HEK293 (cell line): ENCODE measurements at regions not wholly inside any gene's neighbourhood (a gene's known extent, or its start where the extent isn't known, plus 50 kb on each side); places are given as distances from the start of the nearest gene placed in this dataset.

Source experiments
- CTCF ChIA-PET: fragments of 350-600 bp; formaldehyde crosslinking; extraction: SDS; loops from one replicate; lab custom pipeline; 2021; ENCODE audit warnings: antibody characterized with exemption; lab: Yijun Ruan, JAX
- POLR2A ChIA-PET: fragments of 300-600 bp; formaldehyde crosslinking; extraction: SDS; loops from one replicate; lab custom pipeline; 2020; ENCODE audit warnings: antibody characterized with exemption, inconsistent platforms; lab: Yijun Ruan, JAX
- H3K27ac ChIP-seq: fragments of 200-500 bp; sonication (Bioruptor generic); 2 replicates; pipeline ENCODE4 v1.5.1; 2014; ENCODE audit warnings: low read depth, low read length, control low read depth, inconsistent platforms; ENCODE audit errors: extremely low read depth
- H3K36me3 ChIP-seq, 2 experiments: fragments of 200-500 bp in 1 of 2; sonication (Bioruptor generic) in 1 of 2; 1 replicate in 1 of 2; 2 replicates in 1 of 2; pipeline ENCODE4 v1.5.1; 2014 to 2017; ENCODE audit warnings: inconsistent platforms in 2 of 2, low read length in 2 of 2; ENCODE audit not compliant: control insufficient read depth in 2 of 2, insufficient read depth in 1 of 2
- H3K4me1 ChIP-seq: fragments of 200-500 bp; sonication (Bioruptor generic); 2 replicates; pipeline ENCODE4 v1.5.1; 2014; ENCODE audit warnings: mild to moderate bottlenecking, low read length, inconsistent platforms; ENCODE audit not compliant: control insufficient read depth, insufficient read depth
- H3K4me3 ChIP-seq: 2 replicates; pipeline ENCODE4 v1.5.1; 2011; ENCODE audit warnings: low read depth, mild to moderate bottlenecking, control low read depth, low read length, moderate library complexity
- H3K9me3 ChIP-seq: fragments of 200-500 bp; sonication (Bioruptor generic); 2 replicates; pipeline ENCODE4 v1.5.1; 2014; ENCODE audit warnings: low read depth, low read length, inconsistent platforms; ENCODE audit not compliant: control insufficient read depth, insufficient read depth
- BCL11A ChIP-seq: fragments of 450-650 bp; formaldehyde crosslinking; IDR thresholded peaks from 2 replicates; pipeline ENCODE4 v1.5.1; 2016; ENCODE audit warnings: low read depth, missing biosample characterization, missing genetic modification characterization
- GLI2 ChIP-seq: fragments of 450-650 bp; formaldehyde crosslinking; IDR thresholded peaks from 2 replicates; pipeline ENCODE4; 2017; ENCODE audit warnings: missing biosample characterization, missing genetic modification characterization, low read depth, borderline replicate concordance
- GLIS2 ChIP-seq: fragments of 450-650 bp; formaldehyde crosslinking; IDR thresholded peaks from 2 replicates; pipeline ENCODE4 v1.5.1; 2016; ENCODE audit warnings: missing biosample characterization, missing genetic modification characterization
- KLF16 ChIP-seq: fragments of 450-650 bp; formaldehyde crosslinking; IDR thresholded peaks from 2 replicates; pipeline ENCODE4 v1.5.1; 2017; ENCODE audit warnings: missing biosample characterization, missing genetic modification characterization
- OVOL3 ChIP-seq: fragments of 450-650 bp; formaldehyde crosslinking; IDR thresholded peaks from 2 replicates; pipeline ENCODE4 v1.5.1; 2016; ENCODE audit warnings: missing biosample characterization, missing genetic modification characterization
- PRDM1 ChIP-seq: fragments of 450-650 bp; formaldehyde crosslinking; IDR thresholded peaks from 2 replicates; pipeline ENCODE4; 2016; ENCODE audit warnings: missing biosample characterization, missing genetic modification characterization
- SALL2 ChIP-seq: fragments of 450-650 bp; formaldehyde crosslinking; IDR thresholded peaks from 2 replicates; pipeline ENCODE4 v1.5.0; 2017; ENCODE audit warnings: missing biosample characterization, mild to moderate bottlenecking, missing genetic modification characterization, borderline replicate concordance
- SETDB1 ChIP-seq: IDR thresholded peaks from one replicate; pipeline ENCODE4 v1.6.1; 2017; ENCODE audit warnings: mild to moderate bottlenecking, low read length, moderate library complexity, mixed read lengths; ENCODE audit not compliant: insufficient read length
- ZBTB1 ChIP-seq: fragments of 450-650 bp; formaldehyde crosslinking; IDR thresholded peaks from 2 replicates; pipeline ENCODE4 v1.5.1; 2016; ENCODE audit warnings: missing biosample characterization, missing genetic modification characterization
- ZBTB11 ChIP-seq: fragments of 450-650 bp; formaldehyde crosslinking; conservative IDR thresholded peaks from 2 replicates; pipeline ENCODE4 v1.5.1; 2016; ENCODE audit warnings: low read depth, missing biosample characterization, missing genetic modification characterization
- ZBTB26 ChIP-seq: fragments of 450-650 bp; formaldehyde crosslinking; optimal IDR thresholded peaks from 2 replicates; pipeline ENCODE3; 2016; ENCODE audit warnings: missing biosample characterization, mild to moderate bottlenecking, missing genetic modification characterization
- ZNF174 ChIP-seq: fragments of 450-650 bp; formaldehyde crosslinking; IDR thresholded peaks from 2 replicates; pipeline ENCODE4 v1.5.0; 2017; ENCODE audit warnings: missing biosample characterization, mild to moderate bottlenecking, missing genetic modification characterization
- ZNF175 ChIP-seq: fragments of 450-650 bp; formaldehyde crosslinking; IDR thresholded peaks from 2 replicates; pipeline ENCODE4 v1.5.1; 2016; ENCODE audit warnings: missing biosample characterization, missing genetic modification characterization
- ZNF239 ChIP-seq: fragments of 450-650 bp; formaldehyde crosslinking; IDR thresholded peaks from 2 replicates; pipeline ENCODE4 v1.5.1; 2016; ENCODE audit warnings: missing biosample characterization, missing genetic modification characterization
- ZNF302 ChIP-seq: fragments of 450-650 bp; formaldehyde crosslinking; IDR thresholded peaks from 2 replicates; pipeline ENCODE4 v1.5.1; 2016; ENCODE audit warnings: missing biosample characterization, missing genetic modification characterization, low read depth
- ZNF350 ChIP-seq: fragments of 450-650 bp; formaldehyde crosslinking; IDR thresholded peaks from 2 replicates; pipeline ENCODE4 v1.5.0; 2017; ENCODE audit warnings: missing biosample characterization, mild to moderate bottlenecking, missing genetic modification characterization
- ZNF398 ChIP-seq: fragments of 450-650 bp; formaldehyde crosslinking; IDR thresholded peaks from 2 replicates; pipeline ENCODE4 v1.5.1; 2017; ENCODE audit warnings: missing biosample characterization, missing genetic modification characterization
- ZNF426 ChIP-seq: fragments of 450-650 bp; formaldehyde crosslinking; IDR thresholded peaks from 2 replicates; pipeline ENCODE4 v1.5.1; 2017; ENCODE audit warnings: missing biosample characterization, missing genetic modification characterization, mild to moderate bottlenecking, inconsistent platforms, moderate library complexity
- ZNF488 ChIP-seq: fragments of 450-650 bp; formaldehyde crosslinking; IDR thresholded peaks from 2 replicates; pipeline ENCODE4 v1.5.1; 2016; ENCODE audit warnings: missing biosample characterization, missing genetic modification characterization
- ZNF513 ChIP-seq: fragments of 450-650 bp; IDR thresholded peaks from 2 replicates; pipeline ENCODE4 v1.5.1; 2018; ENCODE audit warnings: missing biosample characterization, missing genetic modification characterization
- ZNF571 ChIP-seq: fragments of 450-650 bp; formaldehyde crosslinking; IDR thresholded peaks from 2 replicates; pipeline ENCODE4 v1.5.0; 2017; ENCODE audit warnings: missing biosample characterization, missing genetic modification characterization
- ZNF629 ChIP-seq: fragments of 450-650 bp; formaldehyde crosslinking; IDR thresholded peaks from 2 replicates; pipeline ENCODE4 v1.5.1; 2017; ENCODE audit warnings: missing biosample characterization, missing genetic modification characterization
- ZNF664 ChIP-seq: fragments of 450-650 bp; formaldehyde crosslinking; IDR thresholded peaks from 2 replicates; pipeline ENCODE4 v1.5.1; 2016; ENCODE audit warnings: missing biosample characterization, missing genetic modification characterization
- ZNF692 ChIP-seq: fragments of 450-650 bp; formaldehyde crosslinking; IDR thresholded peaks from 2 replicates; pipeline ENCODE4 v1.5.1; 2016; ENCODE audit warnings: missing biosample characterization, missing genetic modification characterization
- ZNF792 ChIP-seq: fragments of 450-650 bp; formaldehyde crosslinking; IDR thresholded peaks from 2 replicates; pipeline ENCODE4 v1.5.1; 2016; ENCODE audit warnings: missing biosample characterization, missing genetic modification characterization

GRCh38 chr1:22369294-22370189 is 82.1 kb upstream of the ZBTB40 start:
- ChIA-PET CTCF (interaction anchor here (0.5 kb wide), 1 partner anchor 53 kb away, joined by 4 read pairs; no protein-coding TSS in a partner anchor), POLR2A (no interaction called here)
- Histone ChIP-seq H3K4me3 (no peak overlapping the region), H3K27ac (no peak overlapping the region), H3K36me3 (no peaks in the 10 kb centered on the region), H3K9me3 (no peaks in the 10 kb centered on the region), H3K4me1 (no peaks in the 10 kb centered on the region)
- TF ChIP-seq ZNF174 (no peak), ZNF513 (tag by site-specific recombination) (no peak), ZBTB1 (no peak), SALL2 (tag by site-specific recombination) (no peak), ZNF426 (tag by site-specific recombination) (no peak), ZNF488 (tag by site-specific recombination) (no peak), GLIS2 (tag by site-specific recombination) (no peak), SETDB1 (no peak), ZNF792 (no peak), ZNF302 (tag by site-specific recombination) (no peak), ZNF350 (no peak), ZNF175 (tag by site-specific recombination) (no peak), ZNF239 (tag by site-specific recombination) (no peak)

GRCh38 chr1:22370190-22370498 is 81.5 kb upstream of the ZBTB40 start:
- no peak overlapping the region for H3K27ac ChIP-seq
- CTCF ChIA-PET, result interaction anchor here (0.5 to 0.7 kb wide), 2 partner anchors 53 to 158 kb away, joined by 4 read pairs; no protein-coding TSS in a partner anchor
- POLR2A ChIA-PET, result no interaction called here
- no peaks in the 10 kb centered on the region for H3K36me3 ChIP-seq
- no peak overlapping the region for H3K4me3 ChIP-seq
- no peaks in the 10 kb centered on the region for H3K9me3 ChIP-seq
- H3K4me1 ChIP-seq, result no peaks in the 10 kb centered on the region
- TF ChIP-seq ZNF664 (tag by site-specific recombination), result no peak
- no peak for TF ChIP-seq PRDM1
- TF ChIP-seq ZNF571, result no peak
- no peak for TF ChIP-seq OVOL3 (tag by site-specific recombination)
- no peak for TF ChIP-seq ZNF398 (tag by site-specific recombination)
- no peak for TF ChIP-seq GLI2 (tag by site-specific recombination)
- no peak for TF ChIP-seq ZNF629 (tag by site-specific recombination)
- TF ChIP-seq KLF16 (tag by site-specific recombination), result no peak
- TF ChIP-seq BCL11A (tag by site-specific recombination), result no peak
- TF ChIP-seq ZNF692, result no peak
- no peak for TF ChIP-seq ZBTB11 (tag by site-specific recombination)
- TF ChIP-seq ZBTB26 (tag by site-specific recombination), result no peak
